Stimulated activated CD4-positive, alpha-beta T cell treated with anti-CD3 and anti-CD28 coated beads, Interleukin-12 subunit alpha, Interleukin-12 subunit beta, amount 100 ng/mL, for 4 hours (primary cell): ENCODE measurements at regions not wholly inside any gene's neighbourhood (a gene's known extent, or its start where the extent isn't known, plus 50 kb on each side); places are given as distances from the start of the nearest gene placed in this dataset.

Experiments used
- DNase-seq: peaks from one replicate; pipeline ENCODE4 v3.0.0-alpha.2; 2020

DNA sequence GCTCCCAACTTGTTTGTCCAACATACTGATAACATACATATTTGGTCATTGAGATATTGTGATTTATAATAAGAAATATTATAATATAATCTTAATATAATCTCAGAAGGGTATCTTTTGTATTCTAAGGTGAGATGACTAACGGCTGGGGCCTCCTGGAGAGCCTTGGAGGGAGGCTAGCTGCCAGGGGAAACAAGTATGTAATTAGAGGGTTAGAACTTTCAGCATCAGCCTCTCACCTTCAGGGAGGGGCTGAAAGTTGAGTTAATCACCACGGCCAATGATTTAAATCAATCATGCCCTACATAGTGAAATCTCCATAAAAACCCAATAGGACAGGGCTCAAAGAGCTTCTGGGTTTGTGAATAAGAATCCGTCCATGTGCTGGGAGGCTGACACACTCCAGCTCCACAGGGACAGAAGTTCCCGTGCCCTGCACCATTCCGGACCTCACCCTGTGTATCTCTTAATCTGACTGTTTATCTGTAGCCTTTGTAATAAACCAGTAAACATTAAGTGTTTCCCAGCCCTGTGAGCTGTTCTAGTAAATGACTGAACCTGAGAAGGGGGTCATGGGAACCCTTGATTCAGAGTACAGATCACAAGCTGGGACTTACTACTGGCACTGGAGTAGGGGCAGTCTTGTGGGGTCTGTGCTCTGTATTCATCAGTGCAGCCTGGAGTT, 86.3 kb upstream of the STEAP1B start:
- no peak for DNase-seq

DNA sequence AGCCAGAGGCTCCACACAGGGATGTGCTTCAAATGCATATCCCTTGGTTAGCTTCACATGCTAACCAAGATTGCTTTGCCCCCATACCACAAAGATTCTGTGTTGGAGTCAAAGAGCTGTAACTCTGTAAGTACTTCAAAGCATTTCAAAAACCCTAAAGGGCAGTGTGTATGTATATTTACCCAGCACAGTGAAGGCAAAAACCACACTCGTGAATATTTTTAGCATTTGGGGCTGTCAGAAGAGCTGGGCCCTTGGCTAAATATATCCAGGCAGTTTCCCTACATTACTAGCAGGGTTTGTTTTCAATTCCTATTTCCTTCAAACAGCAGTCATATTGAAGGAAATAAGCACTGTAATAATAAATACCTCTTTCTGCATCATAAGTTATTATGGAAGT, 84.2 kb upstream of the STEAP1B start:
- no peak for DNase-seq

GRCh38 chr7:22582863-22583622, 83.1 kb upstream of the STEAP1B start:
- DNase-seq = no peak

GRCh38 chr7:22581099-22581498, 81.1 kb upstream of the STEAP1B start:
- DNase-seq = no peak

DNA sequence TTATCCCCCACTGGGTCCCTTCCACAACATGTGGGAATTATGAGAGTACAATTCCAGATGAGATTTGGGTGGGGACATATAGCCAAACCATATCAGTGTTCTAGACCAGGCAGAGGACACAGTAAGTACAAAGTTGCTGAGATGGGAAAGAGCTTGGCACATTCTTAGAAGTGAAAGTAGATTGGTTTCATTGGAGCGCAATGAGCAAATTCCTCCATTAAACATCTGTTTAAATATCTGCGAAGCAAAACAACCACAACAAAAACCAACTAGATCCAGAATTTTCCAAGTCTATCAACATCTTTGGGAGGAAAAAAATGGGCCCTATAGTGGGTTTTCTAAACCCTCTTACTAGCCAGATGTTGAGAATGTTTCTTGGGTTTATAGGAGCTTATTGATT, 80.0 kb upstream of the STEAP1B start:
- no peak for DNase-seq

GRCh38 chr7:22578007-22578733, 78.2 kb upstream of the STEAP1B start:
- DNase-seq = no peak

DNA sequence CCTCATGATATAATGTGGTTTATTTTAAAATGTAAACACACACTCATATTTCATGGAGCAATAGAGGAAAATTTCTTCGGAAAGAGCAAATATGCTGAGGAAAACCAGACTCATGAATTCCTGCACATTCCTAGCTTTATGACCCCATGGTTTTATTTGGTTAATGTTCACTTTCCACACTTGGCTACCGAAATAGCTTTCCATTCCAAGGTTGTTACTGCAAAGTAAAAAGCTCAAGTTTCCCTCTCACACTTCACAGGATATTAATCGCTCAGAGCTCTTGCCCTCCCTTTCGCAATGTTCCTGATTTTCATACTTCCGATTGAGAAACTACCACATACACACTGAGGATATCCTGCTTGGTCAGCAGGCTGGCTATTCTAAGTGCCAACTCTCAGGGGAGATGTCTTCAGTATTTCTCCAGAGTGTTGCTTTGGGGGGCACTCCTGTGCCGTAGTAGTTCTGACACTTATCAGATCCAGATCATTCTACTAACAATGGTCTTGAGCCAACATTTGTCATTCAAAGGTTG, 77.5 kb upstream of the STEAP1B start:
- no peak for DNase-seq

- no peak for DNase-seq
Measured at GRCh38 chr7:22576612-22577469, 76.9 kb upstream of the STEAP1B start.

- DNase-seq = no peak
Measured at GRCh38 chr7:22574754-22575520, 74.9 kb upstream of the STEAP1B start.

DNA sequence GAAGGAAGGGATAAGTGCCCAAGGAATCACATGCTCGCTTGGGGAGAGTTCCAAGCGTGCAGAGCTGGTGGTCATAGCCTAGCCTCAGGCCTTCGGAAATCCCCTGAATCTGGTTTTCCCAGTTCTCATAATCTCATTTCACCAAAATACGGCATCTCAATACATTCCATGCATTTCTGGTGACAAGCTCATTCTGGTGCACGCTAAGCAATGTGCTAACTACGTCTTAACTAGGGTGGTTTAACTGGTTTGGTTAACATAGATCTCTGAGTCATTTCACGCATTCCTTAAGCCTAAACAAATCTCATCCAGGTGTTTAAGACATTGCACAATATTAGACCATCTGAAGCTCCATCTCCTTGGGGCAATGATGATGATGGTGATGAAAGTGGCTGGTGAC, 72.9 kb upstream of the STEAP1B start:
- no peak for DNase-seq

- DNase-seq = no peak
Measured at GRCh38 chr7:22572292-22572691, 72.3 kb upstream of the STEAP1B start.

GRCh38 chr7:22571766-22572165, 71.8 kb upstream of the STEAP1B start:
- DNase-seq = no peak

DNA sequence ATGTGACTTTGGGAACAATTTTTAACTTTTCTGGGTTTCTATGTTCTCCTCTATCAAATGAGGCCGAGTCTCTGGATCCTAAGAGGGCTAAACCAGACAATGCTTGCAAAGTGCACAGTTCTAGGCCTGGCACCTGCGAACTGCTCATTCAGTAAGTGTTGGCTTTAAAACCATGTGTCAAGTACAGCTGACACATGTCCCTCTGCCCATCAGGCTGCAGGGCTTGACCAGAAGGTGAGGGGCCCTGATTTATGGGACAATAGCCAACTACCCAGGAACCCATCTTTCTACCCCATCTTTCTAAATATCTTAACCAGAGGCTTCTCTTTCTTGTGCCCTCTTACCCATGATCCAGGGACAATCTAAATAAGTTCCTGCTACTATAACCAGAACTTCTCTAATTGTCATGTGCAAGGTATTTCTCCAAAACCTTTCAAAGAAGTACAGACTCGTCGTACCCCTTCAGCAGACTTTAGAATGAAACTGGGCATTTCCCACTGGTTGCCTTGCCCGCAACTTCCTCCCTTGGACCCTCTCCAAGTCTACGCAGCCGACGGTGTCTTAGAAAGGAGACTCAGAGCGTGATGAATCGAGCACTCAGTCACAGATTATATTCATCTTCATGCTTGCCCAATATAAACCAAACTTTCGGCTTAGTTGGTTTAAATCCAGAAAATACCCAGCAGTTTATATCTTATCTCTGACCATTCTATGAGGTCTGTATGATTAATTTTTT, 69.8 kb upstream of the STEAP1B start:
- no peak for DNase-seq

DNA sequence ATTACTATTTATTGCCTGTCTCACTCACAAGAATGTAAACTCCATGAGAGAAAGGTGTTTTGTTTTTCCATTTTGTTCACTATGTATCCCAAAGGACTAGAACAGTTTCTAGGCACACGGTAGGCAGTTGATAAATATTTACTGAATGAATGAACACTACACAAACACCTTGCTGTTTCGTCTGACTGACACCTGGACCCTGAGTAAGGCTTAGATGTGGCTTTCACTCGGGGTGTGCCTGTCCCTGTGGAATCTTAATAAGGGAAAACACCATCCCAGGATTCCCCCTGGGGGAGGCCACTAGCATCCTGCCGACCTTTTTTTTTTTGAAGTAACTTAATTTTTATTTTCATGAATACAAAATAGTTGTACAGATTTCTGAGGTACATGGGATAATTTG, 66.6 kb upstream of the STEAP1B start:
- DNase-seq = no peak

DNA sequence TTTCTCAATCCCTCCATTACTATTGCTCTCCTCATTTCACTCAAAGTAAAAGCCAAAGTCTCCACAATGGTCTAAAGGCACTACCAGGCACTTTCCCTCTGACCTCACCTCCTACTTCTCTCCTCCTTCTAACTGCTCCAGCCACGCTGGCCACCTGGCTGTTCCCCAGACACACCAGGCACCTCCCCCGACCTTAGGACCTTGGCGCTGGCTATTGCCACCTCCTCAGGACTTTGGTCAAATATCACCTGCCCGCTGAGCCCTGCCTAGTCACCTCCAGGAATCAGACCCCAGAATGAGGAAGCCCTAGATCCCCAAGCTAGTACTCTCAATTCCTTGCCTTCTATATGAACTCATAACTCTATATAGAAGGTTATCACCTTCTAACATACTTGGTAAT, 66.2 kb upstream of the STEAP1B start:
- no peak for DNase-seq

GRCh38 chr7:22565315-22565811, 65.4 kb upstream of the STEAP1B start:
- no peak for DNase-seq

- DNase-seq = no peak
Measured at GRCh38 chr7:22564511-22565045, 64.6 kb upstream of the STEAP1B start.

- DNase-seq = no peak
Measured at GRCh38 chr7:22563621-22564241, 63.7 kb upstream of the STEAP1B start.

- DNase-seq = no peak
Measured at GRCh38 chr7:22563032-22563501, 63.1 kb upstream of the STEAP1B start.
